Psoas muscle (tissue), 7 donors: ENCODE measurements at regions not wholly inside any gene's neighbourhood (a gene's known extent, or its start where the extent isn't known, plus 50 kb on each side); places are given as distances from the start of the nearest gene placed in this dataset.

Experiments
- ATAC-seq, 4 donors: fragments of 200-7000 bp; cut with Tn5 transposase; one replicate each; pipeline ENCODE4 v1.9.1; 2020; ENCODE audit warnings: moderate library complexity in 3 of 4, mild to moderate bottlenecking in 2 of 4
- DNase-seq, 2 donors: peaks; one replicate each; pipeline ENCODE4 v3.0.0-alpha.2; 2020
- H3K27ac ChIP-seq: fragments of 200-600 bp; one replicate; pipeline ENCODE4 v1.8.0; 2022
- H3K27me3 ChIP-seq, 3 donors: fragments of 200-600 bp in 1 of 3; one replicate each; pipeline versions ENCODE4 v1.6.1 to v1.8.0; 2013 to 2022; ENCODE audit warnings: low read length in 2 of 3, mild to moderate bottlenecking in 2 of 3, moderate library complexity in 1 of 3; ENCODE audit not compliant: insufficient read depth in 3 of 3
- H3K36me3 ChIP-seq, 2 donors: fragments of 200-600 bp in 1 of 2; one replicate each; pipeline versions ENCODE4 v1.6.1 to v1.8.0; 2013 to 2022; ENCODE audit warnings: low read depth in 1 of 2, mild to moderate bottlenecking in 1 of 2, moderate library complexity in 1 of 2; ENCODE audit not compliant: insufficient read depth in 1 of 2
- H3K4me1 ChIP-seq: fragments of 200-600 bp; one replicate; pipeline ENCODE4 v1.8.0; 2022
- H3K4me3 ChIP-seq: fragments of 200-600 bp; one replicate; pipeline ENCODE4 v1.8.0; 2022; ENCODE audit warnings: mild to moderate bottlenecking
- H3K9me3 ChIP-seq: fragments of 200-600 bp; one replicate; pipeline ENCODE4 v1.8.0; 2022
- CTCF ChIP-seq: fragments of 200-600 bp; IDR thresholded peaks from one replicate; pipeline ENCODE4 v1.8.0; 2022; ENCODE audit warnings: antibody characterized with exemption
- WGBS, 3 donors: extraction: QIAGEN DNeasy Blood & Tissue Kit; methylation state at CpG; one replicate each; pipeline versions ENCODE4 v1.1.6 to v1.1.7; 2013; 5-methylcytosine and 5-hydroxymethylcytosine counted together
- intact Hi-C, 2 donors: fragments of 100-400 bp; cut with DNase I; formaldehyde crosslinking; loops; one replicate each; pipeline versions ENCODE4 v1.11.0 to v1.14.2; 2022
- donor health status: healthy with polysubstance abuse.
- donor health status: DM: no; HTN: no; CAD: no; lungs with moderate emphysema.
- donor health status: Bipolar disorder and iron deficiency.
- donor health status: healthy.
- donor health status: DM: yes; HTN: yes; CAD: no.
- donor health status: DM: no; HTN: no; CAD: no.
- donor health status: DM: yes; HTN: yes; CAD: no.

GRCh38 chr6:84618836-84619235 lies 145.6 kb downstream of the TBX18 start:
- WGBS, 3 donors, result 22 to 37% (median 28%) methylated on average over 6 of the region's 6 CpGs
- no peak overlapping the region for H3K4me3 ChIP-seq
- no peaks in the 10 kb centered on the region for H3K9me3 ChIP-seq
- TF ChIP-seq CTCF, result no peak
- H3K27ac ChIP-seq, result no peak overlapping the region
- no peak for DNase-seq
- H3K27me3 ChIP-seq, result no peaks in the 10 kb centered on the region
- no peaks in the 10 kb centered on the region for H3K4me1 ChIP-seq
- no peaks in the 10 kb centered on the region for H3K36me3 ChIP-seq
- intact Hi-C loops, result no loop called here
- ATAC-seq, result no peak

GRCh38 chr6:84618046-84618752 lies 146.2 kb downstream of the TBX18 start:
- Histone ChIP-seq H3K36me3 (no peaks in the 10 kb centered on the region), H3K27me3 (no peaks in the 10 kb centered on the region), H3K9me3 (no peaks in the 10 kb centered on the region), H3K27ac (no peak overlapping the region), H3K4me1 (no peaks in the 10 kb centered on the region), H3K4me3 (no peak overlapping the region)
- intact Hi-C loops, result no loop called here
- no peak for DNase-seq
- ATAC-seq, result no peak
- 63 to 65% (median 63%) methylated on average over 8 of the region's 8 CpGs for WGBS, 3 donors
- TF ChIP-seq CTCF, result no peak

- no peak for ATAC-seq
- DNase-seq, result no peak
- Histone ChIP-seq H3K36me3 (no peaks in the 10 kb centered on the region), H3K27ac (no peak overlapping the region), H3K4me3 (no peak overlapping the region), H3K9me3 (no peaks in the 10 kb centered on the region), H3K4me1 (no peaks in the 10 kb centered on the region), H3K27me3 (no peaks in the 10 kb centered on the region)
- intact Hi-C loops, result no loop called here
- 79 to 87% (median 81%) methylated on average over 2 of the region's 2 CpGs for WGBS, 3 donors
- TF ChIP-seq CTCF, result no peak
These were observed 148.4 kb downstream of the TBX18 start for GRCh38 chr6:84615987-84616386.

- no peak for ATAC-seq
- intact Hi-C loops, result no loop called here
- WGBS, 3 donors, result 70 to 80% (median 77%) methylated on average over 2 of the region's 2 CpGs
These were observed 149.1 kb downstream of the TBX18 start for GRCh38 chr6:84615113-84615850.

More at GRCh38 chr6:84615113-84615850, 149.1 kb downstream of the TBX18 start:
- no peak for DNase-seq
- no peaks in the 10 kb centered on the region for H3K27me3 ChIP-seq
- no peak overlapping the region for H3K4me3 ChIP-seq
- no peaks in the 10 kb centered on the region for H3K36me3 ChIP-seq
- H3K9me3 ChIP-seq, result no peaks in the 10 kb centered on the region
- no peak overlapping the region for H3K27ac ChIP-seq
- TF ChIP-seq CTCF, result no peak
- no peaks in the 10 kb centered on the region for H3K4me1 ChIP-seq
